ENCODE measurements at regions not wholly inside any gene's neighbourhood (a gene's known extent, or its start where the extent isn't known, plus 50 kb on each side); places are given as distances from the start of the nearest gene placed in this dataset.

GRCh38 chr6:85321906-85322305, 128.0 kb upstream of the NT5E start:
- TF ChIP-seq, protein P1, sequence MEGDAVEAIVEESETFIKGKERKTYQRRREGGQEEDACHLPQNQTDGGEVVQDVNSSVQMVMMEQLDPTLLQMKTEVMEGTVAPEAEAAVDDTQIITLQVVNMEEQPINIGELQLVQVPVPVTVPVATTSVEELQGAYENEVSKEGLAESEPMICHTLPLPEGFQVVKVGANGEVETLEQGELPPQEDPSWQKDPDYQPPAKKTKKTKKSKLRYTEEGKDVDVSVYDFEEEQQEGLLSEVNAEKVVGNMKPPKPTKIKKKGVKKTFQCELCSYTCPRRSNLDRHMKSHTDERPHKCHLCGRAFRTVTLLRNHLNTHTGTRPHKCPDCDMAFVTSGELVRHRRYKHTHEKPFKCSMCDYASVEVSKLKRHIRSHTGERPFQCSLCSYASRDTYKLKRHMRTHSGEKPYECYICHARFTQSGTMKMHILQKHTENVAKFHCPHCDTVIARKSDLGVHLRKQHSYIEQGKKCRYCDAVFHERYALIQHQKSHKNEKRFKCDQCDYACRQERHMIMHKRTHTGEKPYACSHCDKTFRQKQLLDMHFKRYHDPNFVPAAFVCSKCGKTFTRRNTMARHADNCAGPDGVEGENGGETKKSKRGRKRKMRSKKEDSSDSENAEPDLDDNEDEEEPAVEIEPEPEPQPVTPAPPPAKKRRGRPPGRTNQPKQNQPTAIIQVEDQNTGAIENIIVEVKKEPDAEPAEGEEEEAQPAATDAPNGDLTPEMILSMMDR (IDR thresholded peaks at IDR 0.05): no peak
- no peak for TF ChIP-seq POLR2A (IDR thresholded peaks at IDR 0.05)
